ENCODE measurements at regions not wholly inside any gene's neighbourhood (a gene's known extent, or its start where the extent isn't known, plus 50 kb on each side); places are given as distances from the start of the nearest gene placed in this dataset.

DNA sequence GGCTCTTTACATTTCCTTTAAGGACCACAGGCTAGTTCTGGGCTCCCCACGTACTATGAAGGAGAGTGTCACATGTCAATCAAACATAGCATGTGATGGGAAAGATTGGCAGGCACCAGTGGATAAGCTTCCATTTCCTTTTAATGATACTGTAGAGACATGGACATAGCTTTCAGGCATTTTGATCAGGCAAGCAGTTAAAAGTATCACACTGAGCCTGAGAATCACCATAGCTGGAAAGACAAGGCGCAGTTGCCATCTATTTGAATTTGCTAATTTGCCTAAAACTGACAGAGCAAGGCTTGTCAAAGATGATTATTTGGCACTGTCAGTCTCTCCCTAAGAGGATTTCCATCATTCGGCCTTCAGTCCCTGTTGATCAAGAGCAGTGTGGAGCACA lies 263.4 kb upstream of the TAC1 start:
- in situ Hi-C loops (cut with HindIII; ENCODE audit: low pct_ligation_motif_present, low sequenced_read_pairs): no loop called here
- TF ChIP-seq, protein P1, sequence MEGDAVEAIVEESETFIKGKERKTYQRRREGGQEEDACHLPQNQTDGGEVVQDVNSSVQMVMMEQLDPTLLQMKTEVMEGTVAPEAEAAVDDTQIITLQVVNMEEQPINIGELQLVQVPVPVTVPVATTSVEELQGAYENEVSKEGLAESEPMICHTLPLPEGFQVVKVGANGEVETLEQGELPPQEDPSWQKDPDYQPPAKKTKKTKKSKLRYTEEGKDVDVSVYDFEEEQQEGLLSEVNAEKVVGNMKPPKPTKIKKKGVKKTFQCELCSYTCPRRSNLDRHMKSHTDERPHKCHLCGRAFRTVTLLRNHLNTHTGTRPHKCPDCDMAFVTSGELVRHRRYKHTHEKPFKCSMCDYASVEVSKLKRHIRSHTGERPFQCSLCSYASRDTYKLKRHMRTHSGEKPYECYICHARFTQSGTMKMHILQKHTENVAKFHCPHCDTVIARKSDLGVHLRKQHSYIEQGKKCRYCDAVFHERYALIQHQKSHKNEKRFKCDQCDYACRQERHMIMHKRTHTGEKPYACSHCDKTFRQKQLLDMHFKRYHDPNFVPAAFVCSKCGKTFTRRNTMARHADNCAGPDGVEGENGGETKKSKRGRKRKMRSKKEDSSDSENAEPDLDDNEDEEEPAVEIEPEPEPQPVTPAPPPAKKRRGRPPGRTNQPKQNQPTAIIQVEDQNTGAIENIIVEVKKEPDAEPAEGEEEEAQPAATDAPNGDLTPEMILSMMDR (IDR thresholded peaks at IDR 0.05; ENCODE audit: low read depth, low read length, missing control alignments): no peak
- Histone ChIP-seq H3K36me3 (replicated peaks) (no peaks in the 10 kb centered on the region), H3K27ac (no peak overlapping the region), H3K27me3 (replicated peaks) (no peaks in the 10 kb centered on the region), H3K4me3 (ENCODE audit: low read depth, low read length) (no peak overlapping the region)
- DNase-seq: no peak

DNA sequence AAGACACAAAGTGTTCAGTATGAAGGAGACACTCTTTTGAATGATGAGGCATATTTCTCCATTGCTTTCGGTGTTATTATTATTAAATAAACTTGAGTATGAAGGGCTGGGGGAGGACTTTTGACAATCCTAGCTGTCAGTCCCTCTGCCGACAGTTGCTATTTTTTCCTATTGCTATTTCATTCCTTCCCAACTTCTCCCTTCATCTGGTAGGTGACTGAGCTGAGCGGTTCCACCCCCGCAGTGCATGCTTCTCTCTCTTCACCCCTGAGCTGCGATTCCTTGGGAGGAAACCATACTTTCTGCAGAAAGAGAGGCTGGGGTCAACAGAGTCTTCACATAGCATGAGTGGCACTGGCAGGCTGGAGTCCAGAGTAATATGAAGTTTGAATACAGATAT lies 261.2 kb upstream of the TAC1 start:
- Histone ChIP-seq H3K4me3 (ENCODE audit: low read depth, low read length) (no peak overlapping the region), H3K27ac (no peak overlapping the region), H3K36me3 (replicated peaks) (no peaks in the 10 kb centered on the region), H3K27me3 (replicated peaks) (no peaks in the 10 kb centered on the region)
- DNase-seq: no peak
- TF ChIP-seq, protein P1 (IDR thresholded peaks at IDR 0.05; ENCODE audit: low read depth, low read length, missing control alignments): no peak
- in situ Hi-C loops (cut with HindIII; ENCODE audit: low pct_ligation_motif_present, low sequenced_read_pairs): no loop called here

DNA sequence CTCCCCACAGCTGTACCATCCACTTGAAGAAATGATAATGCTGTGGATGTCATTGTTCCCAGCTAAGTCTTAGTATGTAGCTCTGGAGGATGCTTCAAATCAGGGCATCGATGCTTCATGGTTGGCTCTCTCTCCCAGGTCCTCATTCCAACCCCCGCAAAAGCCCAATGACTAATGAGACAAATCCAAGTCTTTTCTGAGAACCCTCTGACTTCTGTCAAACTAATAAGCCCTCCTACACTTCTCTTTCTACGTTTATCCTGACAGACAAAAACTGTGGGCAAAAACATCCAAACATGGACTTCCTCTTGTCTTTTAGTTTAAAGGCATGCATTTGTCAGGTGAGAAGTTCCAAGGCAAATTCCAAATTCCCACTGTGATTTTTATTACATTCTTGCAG lies 260.4 kb upstream of the TAC1 start:
- no peak for DNase-seq
- Histone ChIP-seq H3K36me3 (replicated peaks) (no peaks in the 10 kb centered on the region), H3K27ac (no peak overlapping the region), H3K27me3 (replicated peaks) (no peaks in the 10 kb centered on the region), H3K4me3 (ENCODE audit: low read depth, low read length) (no peak overlapping the region)
- in situ Hi-C loops (cut with HindIII; ENCODE audit: low pct_ligation_motif_present, low sequenced_read_pairs): no loop called here
- TF ChIP-seq, protein P1 (IDR thresholded peaks at IDR 0.05; ENCODE audit: low read depth, low read length, missing control alignments): no peak

DNA sequence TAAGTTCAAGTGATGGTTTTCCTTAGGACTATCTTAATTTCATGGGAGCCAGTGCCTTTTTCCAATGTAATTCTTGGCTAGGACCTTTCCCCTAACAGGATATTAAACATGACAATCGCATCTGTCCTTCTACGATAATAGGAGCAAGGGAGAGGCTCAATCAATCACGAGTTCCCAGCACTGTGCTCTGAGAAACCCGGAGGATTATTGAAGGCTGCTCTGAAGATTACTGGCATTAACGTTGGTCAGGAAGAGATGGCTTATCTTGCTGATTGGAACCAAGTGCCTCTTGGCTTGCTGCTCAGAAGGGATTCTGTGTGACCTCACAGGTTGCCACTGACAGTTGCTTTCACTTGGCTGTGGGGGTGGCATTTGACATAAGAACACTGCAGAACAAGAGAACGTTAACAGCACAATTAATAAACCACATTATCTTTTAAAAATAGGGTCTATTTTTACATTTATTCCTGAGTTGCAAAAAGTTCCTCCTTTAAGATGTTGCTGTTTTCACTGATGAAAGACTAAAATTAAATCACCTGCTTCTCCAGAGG lies 252.1 kb upstream of the TAC1 start:
- Histone ChIP-seq H3K27me3 (replicated peaks) (no peaks in the 10 kb centered on the region), H3K4me3 (ENCODE audit: low read depth, low read length) (no peak overlapping the region), H3K36me3 (replicated peaks) (no peaks in the 10 kb centered on the region), H3K27ac (no peak overlapping the region)
- TF ChIP-seq, protein P1 (IDR thresholded peaks at IDR 0.05; ENCODE audit: low read depth, low read length, missing control alignments): no peak
- in situ Hi-C loops (cut with HindIII; ENCODE audit: low pct_ligation_motif_present, low sequenced_read_pairs): no loop called here
- DNase-seq: no peak

DNA sequence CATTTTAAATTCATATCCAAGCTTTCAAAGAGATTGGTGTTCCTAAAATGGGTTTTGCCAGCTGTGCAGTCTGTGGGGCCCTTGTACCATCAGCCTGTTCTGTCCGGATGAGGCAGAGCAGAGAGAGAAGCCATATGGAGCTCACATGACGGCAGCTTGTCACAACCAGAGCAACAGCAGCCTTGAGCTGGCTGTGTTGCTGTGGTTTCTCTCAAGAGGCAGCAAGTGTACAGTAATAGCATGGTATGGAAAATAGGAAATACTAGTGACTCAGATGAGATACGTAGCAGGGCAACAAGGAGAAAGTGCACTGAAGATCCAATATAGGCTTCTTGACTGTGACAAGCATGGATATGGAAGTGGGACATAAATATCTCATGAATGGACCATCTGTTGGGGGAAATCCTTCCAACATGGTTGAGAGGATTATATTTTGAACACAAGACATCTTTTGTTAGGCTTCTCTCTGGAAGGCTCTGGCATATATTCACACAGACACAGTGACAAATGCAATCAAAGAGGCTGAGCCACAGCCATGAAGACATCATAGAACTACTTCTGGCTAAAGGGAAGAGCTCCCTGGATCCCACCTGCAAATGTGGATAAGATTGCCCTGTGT lies 251.0 kb upstream of the TAC1 start:
- Histone ChIP-seq H3K27me3 (replicated peaks) (no peaks in the 10 kb centered on the region), H3K27ac (no peak overlapping the region), H3K4me3 (ENCODE audit: low read depth, low read length) (no peak overlapping the region), H3K36me3 (replicated peaks) (no peaks in the 10 kb centered on the region)
- in situ Hi-C loops (cut with HindIII; ENCODE audit: low pct_ligation_motif_present, low sequenced_read_pairs): no loop called here
- TF ChIP-seq, protein P1 (IDR thresholded peaks at IDR 0.05; ENCODE audit: low read depth, low read length, missing control alignments): no peak
- no peak for DNase-seq

DNA sequence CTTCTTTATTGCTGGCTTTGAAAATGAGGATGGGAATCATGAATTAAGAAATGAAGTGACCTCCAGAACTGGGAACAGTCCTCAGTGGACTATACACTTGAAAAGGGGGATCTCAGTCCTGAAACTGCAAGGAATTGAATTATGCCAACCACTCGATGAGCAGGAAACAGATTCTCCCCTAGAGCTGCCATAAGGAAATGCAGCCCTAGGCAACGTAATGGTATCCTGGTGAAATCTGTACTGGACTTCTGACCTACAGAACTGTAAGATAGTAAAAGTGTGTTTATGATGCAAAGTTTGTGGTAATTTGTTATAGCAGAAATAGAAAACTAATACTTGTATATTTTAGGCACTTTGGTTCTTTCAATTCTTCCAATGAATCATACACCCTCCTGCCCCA lies 236.4 kb upstream of the TAC1 start:
- Histone ChIP-seq H3K27ac (no peak overlapping the region), H3K4me3 (ENCODE audit: low read depth, low read length) (no peak overlapping the region), H3K36me3 (replicated peaks) (no peaks in the 10 kb centered on the region), H3K27me3 (replicated peaks) (no peaks in the 10 kb centered on the region)
- TF ChIP-seq, protein P1 (IDR thresholded peaks at IDR 0.05; ENCODE audit: low read depth, low read length, missing control alignments): no peak
- no peak for DNase-seq
- in situ Hi-C loops (cut with HindIII; ENCODE audit: low pct_ligation_motif_present, low sequenced_read_pairs): no loop called here

All from brain microvascular endothelial cell (primary cell).